GM23338 (cell line): ENCODE measurements at regions not wholly inside any gene's neighbourhood (a gene's known extent, or its start where the extent isn't known, plus 50 kb on each side); places are given as distances from the start of the nearest gene placed in this dataset.

Experiments
- ATAC-seq: fragments of 200-7000 bp; cut with Tn5 transposase; 3 replicates; pipeline ENCODE4 v1.9.1; 2020
- DNase-seq: peaks from one replicate; pipeline ENCODE4 v3.0.0-alpha.2; 2015; ENCODE audit warnings: low spot score
- H2AFZ ChIP-seq: fragments of 200-600 bp; sonication (generic); 2 replicates; pipeline ENCODE4 v1.8.0; 2016; ENCODE audit warnings: antibody characterized with exemption, mild to moderate bottlenecking, moderate library complexity
- H3F3A ChIP-seq: fragments of 200-600 bp; sonication (generic); replicated peaks from 2 replicates; pipeline ENCODE4 v1.8.0; 2017; ENCODE audit warnings: antibody characterized with exemption, mixed run types, low read depth
- H3K27ac ChIP-seq: fragments of 200-600 bp; sonication (generic); 2 replicates; pipeline ENCODE4 v1.6.1; 2016; ENCODE audit warnings: low read depth
- H3K27me3 ChIP-seq: fragments of 200-600 bp; sonication (generic); 2 replicates; pipeline ENCODE4 v1.8.0; 2016; ENCODE audit warnings: mild to moderate bottlenecking, mixed run types, moderate library complexity; ENCODE audit not compliant: insufficient read depth
- H3K36me3 ChIP-seq: fragments of 200-600 bp; sonication (generic); 2 replicates; pipeline ENCODE4 v1.8.0; 2016; ENCODE audit warnings: mild to moderate bottlenecking; ENCODE audit not compliant: insufficient read depth
- H3K4me1 ChIP-seq: fragments of 200-600 bp; sonication (generic); 2 replicates; pipeline ENCODE4 v1.8.0; 2016; ENCODE audit warnings: mild to moderate bottlenecking, moderate library complexity; ENCODE audit not compliant: insufficient read depth
- H3K4me2 ChIP-seq: fragments of 200-600 bp; sonication (generic); 2 replicates; pipeline ENCODE4 v1.7.1; 2017; ENCODE audit warnings: mixed run types
- H3K4me3 ChIP-seq: fragments of 200-600 bp; sonication (generic); 2 replicates; pipeline ENCODE4 v1.6.1; 2016; ENCODE audit warnings: mixed run types
- H3K79me2 ChIP-seq: fragments of 200-600 bp; sonication (generic); replicated peaks from 2 replicates; pipeline ENCODE4 v1.8.0; 2017; ENCODE audit warnings: mild to moderate bottlenecking; ENCODE audit not compliant: insufficient read depth
- H3K9me2 ChIP-seq: fragments of 200-600 bp; sonication (generic); 2 replicates; pipeline ENCODE4 v1.8.0; 2017; ENCODE audit not compliant: insufficient read depth
- H4K20me1 ChIP-seq: fragments of 200-600 bp; sonication (generic); replicated peaks from 2 replicates; pipeline ENCODE4 v1.8.0; 2017; ENCODE audit warnings: mild to moderate bottlenecking; ENCODE audit not compliant: insufficient read depth
- H3K27ac Mint-ChIP-seq: 2 replicates; pipeline ENCODE4 v1.8.0; 2020; ENCODE audit warnings: inconsistent platforms, mild to moderate bottlenecking, moderate library complexity, mixed read lengths
- H3K27me3 Mint-ChIP-seq: 3 replicates; pipeline ENCODE4 v1.8.0; 2022; ENCODE audit warnings: low read depth, mild to moderate bottlenecking, moderate library complexity, mixed read lengths, inconsistent platforms; ENCODE audit not compliant: insufficient read depth, poor library complexity
- H3K36me3 Mint-ChIP-seq: 3 replicates; pipeline ENCODE4 v1.8.0; 2021; ENCODE audit warnings: low read depth, mild to moderate bottlenecking, inconsistent platforms, moderate library complexity, mixed read lengths
- H3K4me1 Mint-ChIP-seq: 3 replicates; pipeline ENCODE4 v1.8.0; 2020; ENCODE audit warnings: mild to moderate bottlenecking, inconsistent platforms, mixed read lengths
- H3K4me3 Mint-ChIP-seq: 3 replicates; pipeline ENCODE4 v1.8.0; 2021; ENCODE audit warnings: moderate library complexity, mild to moderate bottlenecking, inconsistent platforms, mixed read lengths
- H3K9me3 Mint-ChIP-seq: 3 replicates; pipeline ENCODE4 v1.8.0; 2020; ENCODE audit warnings: moderate library complexity, mild to moderate bottlenecking, inconsistent platforms, mixed read lengths
- CREB1 ChIP-seq: fragments of 250-450 bp; sonication (Bioruptor Pico); IDR thresholded peaks from 2 replicates; pipeline ENCODE4 v1.5.0; 2020; ENCODE audit warnings: low read depth, mild to moderate bottlenecking, moderate library complexity
- JUNB ChIP-seq: IDR thresholded peaks from one replicate; pipeline ENCODE4 v1.6.1; 2016; ENCODE audit warnings: antibody characterized with exemption; ENCODE audit not compliant: unreplicated experiment
- NANOG ChIP-seq: IDR thresholded peaks from 2 replicates; pipeline ENCODE4 v1.6.1; 2016; ENCODE audit warnings: antibody characterized with exemption, borderline replicate concordance
- STAT1 ChIP-seq: IDR thresholded peaks from one replicate; pipeline ENCODE4 v1.6.1; 2016; ENCODE audit warnings: antibody characterized with exemption; ENCODE audit not compliant: unreplicated experiment
- ZNF331 ChIP-seq: fragments of 250-450 bp; sonication (Bioruptor Pico); IDR thresholded peaks from 2 replicates; pipeline ENCODE4 v1.5.0; 2020; ENCODE audit warnings: low read depth, mild to moderate bottlenecking, moderate library complexity
- TF ChIP-seq, protein P1 (sequence below): IDR thresholded peaks from one replicate; pipeline ENCODE4 v1.6.1; 2018; ENCODE audit warnings: antibody characterized with exemption; ENCODE audit not compliant: unreplicated experiment
- TF ChIP-seq, protein P2 (sequence below): IDR thresholded peaks from 2 replicates; pipeline ENCODE4 v1.6.1; 2016; ENCODE audit warnings: antibody characterized with exemption

- H3K27me3 Mint-ChIP-seq: no peaks in the 10 kb centered on the region
- Histone ChIP-seq H3F3A (no peaks in the 10 kb centered on the region), H3K4me3 (no peak overlapping the region), H3K4me2 (no peak overlapping the region), H3K79me2 (no peaks in the 10 kb centered on the region), H2AFZ (no peak overlapping the region), H3K27ac (no peak overlapping the region), H4K20me1 (no peaks in the 10 kb centered on the region), H3K36me3 (no peaks in the 10 kb centered on the region), H3K4me1 (no peaks in the 10 kb centered on the region), H3K27me3 (no peaks in the 10 kb centered on the region), H3K9me2 (no peaks in the 10 kb centered on the region)
- no peak overlapping the region for H3K4me3 Mint-ChIP-seq
- TF ChIP-seq CREB1 (CRISPR knock-in tag): no peak
- TF ChIP-seq, protein P1, sequence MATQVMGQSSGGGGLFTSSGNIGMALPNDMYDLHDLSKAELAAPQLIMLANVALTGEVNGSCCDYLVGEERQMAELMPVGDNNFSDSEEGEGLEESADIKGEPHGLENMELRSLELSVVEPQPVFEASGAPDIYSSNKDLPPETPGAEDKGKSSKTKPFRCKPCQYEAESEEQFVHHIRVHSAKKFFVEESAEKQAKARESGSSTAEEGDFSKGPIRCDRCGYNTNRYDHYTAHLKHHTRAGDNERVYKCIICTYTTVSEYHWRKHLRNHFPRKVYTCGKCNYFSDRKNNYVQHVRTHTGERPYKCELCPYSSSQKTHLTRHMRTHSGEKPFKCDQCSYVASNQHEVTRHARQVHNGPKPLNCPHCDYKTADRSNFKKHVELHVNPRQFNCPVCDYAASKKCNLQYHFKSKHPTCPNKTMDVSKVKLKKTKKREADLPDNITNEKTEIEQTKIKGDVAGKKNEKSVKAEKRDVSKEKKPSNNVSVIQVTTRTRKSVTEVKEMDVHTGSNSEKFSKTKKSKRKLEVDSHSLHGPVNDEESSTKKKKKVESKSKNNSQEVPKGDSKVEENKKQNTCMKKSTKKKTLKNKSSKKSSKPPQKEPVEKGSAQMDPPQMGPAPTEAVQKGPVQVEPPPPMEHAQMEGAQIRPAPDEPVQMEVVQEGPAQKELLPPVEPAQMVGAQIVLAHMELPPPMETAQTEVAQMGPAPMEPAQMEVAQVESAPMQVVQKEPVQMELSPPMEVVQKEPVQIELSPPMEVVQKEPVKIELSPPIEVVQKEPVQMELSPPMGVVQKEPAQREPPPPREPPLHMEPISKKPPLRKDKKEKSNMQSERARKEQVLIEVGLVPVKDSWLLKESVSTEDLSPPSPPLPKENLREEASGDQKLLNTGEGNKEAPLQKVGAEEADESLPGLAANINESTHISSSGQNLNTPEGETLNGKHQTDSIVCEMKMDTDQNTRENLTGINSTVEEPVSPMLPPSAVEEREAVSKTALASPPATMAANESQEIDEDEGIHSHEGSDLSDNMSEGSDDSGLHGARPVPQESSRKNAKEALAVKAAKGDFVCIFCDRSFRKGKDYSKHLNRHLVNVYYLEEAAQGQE: no peak
- ATAC-seq: no peak
- no peaks in the 10 kb centered on the region for H3K36me3 Mint-ChIP-seq
- H3K9me3 Mint-ChIP-seq: no peaks in the 10 kb centered on the region
- no peak overlapping the region for H3K27ac Mint-ChIP-seq
- DNase-seq: no peak
- H3K4me1 Mint-ChIP-seq: no peaks in the 10 kb centered on the region
Observed at GRCh38 chr10:28184810-28185209, 118.1 kb downstream of the MPP7 start.

DNA sequence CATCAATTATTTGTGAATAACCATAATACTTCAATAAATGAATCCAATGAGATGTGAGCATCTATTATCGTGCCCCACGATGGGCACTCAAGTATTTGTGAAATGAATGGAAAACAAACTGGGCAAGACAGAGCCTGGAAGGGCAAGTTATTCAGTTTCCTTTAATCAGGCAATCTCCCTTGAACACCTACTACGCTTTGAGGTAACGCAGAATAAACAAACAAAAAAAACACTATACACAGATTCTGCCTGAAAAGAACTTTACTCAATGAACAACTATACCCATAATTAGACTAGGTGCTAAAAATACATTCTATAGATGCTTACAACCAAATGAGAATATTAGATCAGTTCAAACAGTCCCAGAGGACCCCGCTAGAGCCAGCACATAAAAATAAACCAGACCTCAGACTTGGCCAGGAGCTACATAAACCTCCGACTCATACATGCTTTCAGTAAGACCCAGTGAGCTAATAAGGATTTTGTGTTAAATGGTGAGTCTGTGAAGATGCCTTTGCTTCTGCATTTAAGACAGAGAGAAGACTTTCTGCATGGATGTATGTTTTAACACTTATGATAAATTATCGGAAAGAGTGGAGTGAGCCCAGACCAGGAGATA is 121.3 kb downstream of the MPP7 start:
- H2AFZ ChIP-seq: no peak overlapping the region
- no peaks in the 10 kb centered on the region for H3F3A ChIP-seq
- no peaks in the 10 kb centered on the region for H3K4me1 ChIP-seq
- H3K27ac Mint-ChIP-seq: no peak overlapping the region
- H3K36me3 ChIP-seq: no peaks in the 10 kb centered on the region
- H3K4me3 Mint-ChIP-seq: no peak overlapping the region
- H3K4me2 ChIP-seq: no peak overlapping the region
- H3K79me2 ChIP-seq: no peaks in the 10 kb centered on the region
- no peaks in the 10 kb centered on the region for H3K36me3 Mint-ChIP-seq
- H3K27ac ChIP-seq: no peak overlapping the region
- H3K27me3 Mint-ChIP-seq: no peaks in the 10 kb centered on the region
- DNase-seq (no peak), ATAC-seq (no peak)
- H3K9me2 ChIP-seq: no peaks in the 10 kb centered on the region
- H3K27me3 ChIP-seq: no peaks in the 10 kb centered on the region
- no peaks in the 10 kb centered on the region for H3K9me3 Mint-ChIP-seq
- no peak overlapping the region for H3K4me3 ChIP-seq
- H4K20me1 ChIP-seq: no peaks in the 10 kb centered on the region
- H3K4me1 Mint-ChIP-seq: peaks cover 3% of the 10 kb centered on the region; the same call in 2 of the 3 replicates
- TF ChIP-seq CREB1 (CRISPR knock-in tag) (no peak), JUNB (no peak), STAT1 (no peak), NANOG (no peak), ZNF331 (CRISPR knock-in tag) (no peak)
- TF ChIP-seq, protein P2, sequence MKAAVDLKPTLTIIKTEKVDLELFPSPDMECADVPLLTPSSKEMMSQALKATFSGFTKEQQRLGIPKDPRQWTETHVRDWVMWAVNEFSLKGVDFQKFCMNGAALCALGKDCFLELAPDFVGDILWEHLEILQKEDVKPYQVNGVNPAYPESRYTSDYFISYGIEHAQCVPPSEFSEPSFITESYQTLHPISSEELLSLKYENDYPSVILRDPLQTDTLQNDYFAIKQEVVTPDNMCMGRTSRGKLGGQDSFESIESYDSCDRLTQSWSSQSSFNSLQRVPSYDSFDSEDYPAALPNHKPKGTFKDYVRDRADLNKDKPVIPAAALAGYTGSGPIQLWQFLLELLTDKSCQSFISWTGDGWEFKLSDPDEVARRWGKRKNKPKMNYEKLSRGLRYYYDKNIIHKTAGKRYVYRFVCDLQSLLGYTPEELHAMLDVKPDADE: no peak
- TF ChIP-seq, protein P1: no peak
